ENCODE measurements at regions not wholly inside any gene's neighbourhood (a gene's known extent, or its start where the extent isn't known, plus 50 kb on each side); places are given as distances from the start of the nearest gene placed in this dataset.

GRCh38 chr2:59183070-59183469 is 941.9 kb upstream of the FANCL start:
- TF ChIP-seq CTCF (IDR thresholded peaks at IDR 0.05; ENCODE audit: low read length): no peak
- TF ChIP-seq EZH2 (IDR thresholded peaks at IDR 0.05; ENCODE audit: borderline replicate concordance, low read length): no peak

Measured in OCI-LY1 (cell line).